Activated CD4-positive, alpha-beta T cell treated with anti-CD3 and anti-CD28 coated beads, Interleukin-2, amount 50 U/mL, for 24 hours (primary cell): ENCODE measurements at regions not wholly inside any gene's neighbourhood (a gene's known extent, or its start where the extent isn't known, plus 50 kb on each side); places are given as distances from the start of the nearest gene placed in this dataset.

Source experiments
- DNase-seq, 2 donors: peaks; one replicate each; pipeline ENCODE4 v3.0.0-alpha.2; 2020; ENCODE audit warnings: low read depth in 1 of 2, low spot score in 1 of 2

DNA sequence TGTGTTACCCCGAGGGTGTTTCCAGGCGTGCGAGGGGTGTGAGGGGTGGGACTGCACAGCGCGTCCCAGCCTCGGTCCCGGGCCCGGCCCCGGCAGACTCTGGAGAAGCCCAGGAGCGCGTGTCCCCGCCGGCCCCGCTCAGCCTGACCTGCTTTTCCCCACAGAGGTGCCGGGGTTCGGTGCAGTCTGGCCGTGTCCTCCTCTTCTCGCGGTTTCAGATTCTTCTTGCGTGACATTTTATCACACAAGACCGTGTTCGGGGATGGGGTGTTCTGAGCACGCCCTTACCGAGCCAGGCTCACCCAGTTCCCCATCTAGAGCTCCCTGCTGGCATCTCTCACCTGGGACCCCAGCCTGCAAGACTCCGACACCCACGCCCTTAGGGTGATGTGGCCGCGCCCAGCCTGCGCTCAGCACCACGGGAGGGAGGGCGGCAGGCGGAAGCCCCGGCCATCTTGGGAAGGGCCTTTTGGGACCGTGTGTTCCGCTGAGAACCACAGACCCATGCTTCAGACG is 775.6 kb downstream of the BRD1 start:
- peak in 1 of 2 donors; percentile 16 for DNase-seq

DNA sequence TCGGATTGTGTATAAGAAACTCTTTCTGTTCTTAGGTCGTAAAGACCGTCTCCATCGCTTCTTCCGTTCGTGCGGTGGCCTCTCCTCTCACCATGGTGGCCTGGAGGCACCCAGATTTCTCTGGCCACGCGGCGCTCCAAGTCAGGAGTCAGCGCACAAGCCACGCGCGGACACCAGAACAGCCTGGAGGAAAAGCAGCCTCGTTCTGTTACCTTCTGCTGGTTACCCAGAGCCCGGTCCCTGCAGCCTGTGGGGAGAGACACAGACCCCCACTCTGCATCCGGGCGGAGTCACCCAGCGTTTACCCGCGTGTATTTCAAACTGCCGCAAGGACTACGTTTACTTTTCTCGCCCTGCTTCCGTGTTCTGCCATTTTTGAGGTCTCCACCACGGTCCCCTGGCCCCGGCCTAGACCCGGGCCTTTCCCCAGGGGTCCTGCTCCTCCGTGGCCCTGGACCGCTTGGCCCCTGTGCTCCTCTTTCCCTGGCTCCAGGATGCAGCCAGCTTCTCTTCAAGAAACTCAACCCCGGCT is 776.1 kb downstream of the BRD1 start:
- DNase-seq: no peak

DNA sequence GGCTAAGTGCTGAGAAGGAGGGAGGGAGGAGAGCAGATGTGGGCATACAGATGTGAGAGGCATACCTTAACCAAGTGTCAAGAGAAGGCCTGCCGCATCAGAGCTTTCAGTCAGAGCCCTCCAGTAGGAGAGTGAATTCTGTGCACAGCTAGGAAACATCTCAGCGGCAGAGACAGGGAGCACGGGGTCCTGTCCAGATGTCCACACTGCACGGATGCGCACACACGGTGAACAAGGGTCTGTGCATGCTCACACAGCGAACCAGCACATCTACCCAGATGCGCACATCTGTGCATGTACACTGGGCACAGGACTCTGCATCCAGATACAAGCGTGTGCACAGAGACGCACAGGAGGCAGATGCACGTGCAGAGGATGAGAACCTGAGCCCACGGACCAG is 778.0 kb downstream of the BRD1 start:
- no peak for DNase-seq

DNA sequence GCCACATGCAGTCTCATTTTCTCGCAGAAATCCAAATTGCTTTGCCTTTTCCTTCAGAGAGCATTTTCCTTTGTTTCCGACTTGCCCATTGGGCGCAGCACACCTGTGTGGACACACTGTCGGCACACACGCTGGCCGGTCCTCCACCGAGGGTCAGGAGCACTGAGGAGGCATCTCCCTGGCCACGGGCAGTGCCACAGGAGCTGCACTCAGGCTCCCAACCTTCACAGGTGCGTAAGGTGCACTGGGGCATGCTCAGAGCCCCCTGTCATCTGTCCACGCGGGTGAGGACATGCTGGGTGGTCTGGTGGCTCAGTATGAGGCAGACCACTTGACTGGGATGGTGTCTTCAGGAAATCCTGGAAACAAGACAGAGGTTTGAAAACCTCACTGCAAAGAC is 779.1 kb downstream of the BRD1 start:
- no peak for DNase-seq

GRCh38 chr22:49047447-49047846 is 780.2 kb downstream of the BRD1 start:
- no peak for DNase-seq

DNA sequence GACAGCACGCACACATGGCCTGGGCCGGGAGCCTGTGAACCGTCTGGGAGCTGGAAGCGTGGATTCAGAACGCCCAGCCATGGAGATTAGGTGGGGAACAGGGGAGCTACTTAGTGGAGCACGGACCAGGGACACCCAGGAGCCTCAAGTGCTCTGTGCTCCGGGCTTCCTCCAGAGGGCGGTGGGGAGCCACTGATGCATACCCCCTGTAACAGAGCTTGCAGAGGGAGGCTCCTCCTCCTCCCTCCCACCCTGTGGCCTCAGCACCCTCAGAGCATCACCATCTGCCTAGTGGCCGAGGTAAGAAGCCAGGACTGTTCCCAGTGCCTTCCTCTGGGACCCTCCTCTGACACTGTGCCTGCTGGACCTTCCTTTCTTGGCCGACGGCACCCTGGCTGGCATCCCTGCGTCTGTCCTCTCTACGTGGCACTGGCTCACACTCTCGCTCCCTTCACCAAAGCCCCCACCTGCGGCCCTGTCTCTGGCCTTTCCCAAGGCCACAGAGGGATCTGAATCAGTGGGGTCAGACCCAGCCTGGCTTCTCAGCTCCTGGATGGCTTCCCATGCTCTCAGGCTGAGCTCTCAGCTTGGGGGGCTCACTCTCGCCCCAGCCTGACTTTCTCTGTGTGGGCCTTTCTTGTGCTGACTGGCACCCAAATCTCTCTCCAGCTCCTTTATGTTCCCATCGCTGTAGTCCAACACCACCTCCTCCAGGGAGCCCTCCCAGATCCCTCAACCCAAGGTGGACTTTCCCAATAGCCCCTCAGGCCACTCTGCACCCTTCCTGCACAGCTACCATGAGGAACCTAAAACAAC is 780.9 kb downstream of the BRD1 start:
- DNase-seq: peak in 1 of 2 donors; percentile 9

DNA sequence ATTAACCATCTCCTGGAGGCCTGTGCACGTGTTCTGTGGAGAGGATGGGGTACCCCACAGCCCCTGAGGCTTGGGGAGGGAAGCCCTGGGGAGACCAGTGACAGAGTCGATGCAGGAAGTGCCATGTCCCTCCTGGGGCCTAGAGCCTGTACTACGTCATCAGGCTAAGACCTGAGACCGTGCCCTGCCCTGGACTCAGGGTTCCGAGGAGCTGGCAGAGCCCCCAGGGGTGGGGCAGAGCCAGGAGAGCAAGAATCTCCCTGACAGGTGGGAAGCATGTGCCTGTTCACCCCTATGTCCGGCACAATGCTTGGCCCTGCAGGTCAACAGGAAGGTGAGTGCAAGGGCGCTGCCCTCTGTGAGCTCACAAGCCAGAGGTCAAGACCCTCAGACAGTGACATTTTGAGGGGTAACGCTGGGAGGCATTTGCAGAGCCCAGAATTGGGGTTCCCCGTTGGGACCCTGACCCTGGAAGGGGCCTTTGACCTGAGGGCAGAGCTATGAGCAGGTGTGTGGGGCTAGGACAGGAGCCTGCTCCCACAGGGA is 781.6 kb downstream of the BRD1 start:
- DNase-seq: no peak

GRCh38 chr22:49045276-49045675 is 782.4 kb downstream of the BRD1 start:
- no peak for DNase-seq

GRCh38 chr22:49044776-49045175 is 782.9 kb downstream of the BRD1 start:
- no peak for DNase-seq

GRCh38 chr22:49044091-49044490 is 783.6 kb downstream of the BRD1 start:
- no peak for DNase-seq

- DNase-seq: no peak
Observed at GRCh38 chr22:49042877-49043859, 784.5 kb downstream of the BRD1 start.

DNA sequence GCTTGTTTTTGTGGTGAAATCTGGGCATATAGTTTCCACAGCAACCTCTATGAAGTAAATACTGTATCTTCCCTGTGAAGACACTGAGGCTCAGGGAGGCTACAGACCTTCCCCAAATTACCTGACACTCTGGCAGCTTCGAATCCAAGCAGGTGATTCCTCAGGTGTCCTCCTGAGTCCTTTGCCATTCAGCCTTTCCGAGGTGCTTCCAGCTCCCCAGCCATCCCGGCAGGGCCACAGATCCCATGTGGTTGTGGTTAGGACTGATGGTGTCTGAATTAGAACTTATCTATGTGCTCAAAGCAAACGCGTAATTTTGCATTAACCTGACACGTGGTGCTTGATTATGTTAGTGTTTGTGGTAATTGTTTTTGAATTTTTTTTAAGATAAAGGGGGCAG is 785.6 kb downstream of the BRD1 start:
- no peak for DNase-seq

DNA sequence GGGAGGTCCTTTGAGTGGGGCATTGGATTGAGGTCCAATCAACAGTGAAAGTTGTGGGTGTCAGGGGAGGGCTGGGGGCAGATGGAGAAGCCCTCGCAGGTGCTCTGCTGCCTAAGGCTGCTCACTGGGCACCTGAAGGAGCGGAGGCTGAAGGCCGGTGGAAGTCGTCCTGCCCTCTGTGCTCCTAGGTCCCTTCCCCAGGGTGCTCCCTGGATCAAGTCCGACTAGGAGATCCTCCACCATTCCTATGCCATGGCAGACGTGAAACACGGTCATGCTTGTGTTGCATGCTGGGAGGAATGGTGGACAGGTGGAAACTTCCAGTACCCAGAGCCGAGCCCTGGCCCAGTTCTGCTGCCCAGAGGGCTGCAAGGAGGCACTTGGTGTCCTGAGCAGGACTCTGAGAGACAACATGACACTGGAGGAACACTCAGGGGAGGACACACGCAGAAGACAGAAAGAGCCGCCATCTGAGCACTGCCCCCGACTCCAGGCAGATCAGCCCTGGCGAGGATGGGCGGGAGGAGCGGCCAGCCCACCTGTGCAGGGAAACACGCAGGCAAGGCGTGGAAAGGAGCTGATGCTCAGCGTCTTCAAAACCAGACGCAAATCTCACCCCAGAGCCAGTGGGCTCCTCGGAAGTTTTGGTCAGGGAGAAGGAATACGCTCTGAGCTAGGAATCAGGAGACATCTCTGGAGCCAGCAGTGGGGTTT is 786.8 kb downstream of the BRD1 start:
- no peak for DNase-seq

DNA sequence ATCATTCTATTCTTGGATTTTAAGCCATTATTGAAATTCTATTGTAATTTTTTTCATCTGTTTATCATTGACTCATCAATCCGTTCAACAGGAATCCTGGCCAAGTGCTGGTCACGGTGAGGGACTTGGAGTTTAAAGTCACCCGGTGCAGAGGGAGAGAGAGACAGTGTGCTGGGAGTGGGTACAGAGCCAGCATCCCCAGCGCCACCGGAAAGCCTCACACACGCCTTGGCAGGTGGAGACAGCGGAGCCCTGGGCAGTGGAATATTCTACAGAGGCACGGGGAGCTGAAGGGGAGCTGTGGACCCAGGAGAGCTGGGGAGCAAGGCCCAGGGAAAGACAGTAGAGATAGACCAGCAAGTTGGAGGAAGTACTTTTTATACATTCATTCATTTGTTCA is 787.6 kb downstream of the BRD1 start:
- DNase-seq: no peak

DNA sequence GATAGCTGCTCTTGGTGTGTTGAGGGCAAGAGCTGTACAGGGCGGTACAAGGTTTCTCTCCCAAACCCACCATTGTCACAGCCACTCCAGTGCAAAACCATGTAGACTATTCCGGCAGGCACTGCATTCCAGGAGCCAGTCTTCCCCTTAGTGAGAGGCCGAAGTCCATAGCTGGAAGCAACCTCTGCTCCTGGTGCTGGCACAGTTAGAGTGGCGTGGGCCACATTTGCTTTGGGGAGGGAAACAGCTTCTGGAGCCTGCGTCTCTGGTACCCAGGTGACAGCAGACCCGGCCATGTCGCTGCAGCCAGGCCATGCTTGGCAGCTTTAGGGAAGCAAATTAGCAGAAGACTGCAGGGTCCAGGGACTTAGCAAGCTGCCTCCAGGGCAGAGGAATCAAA is 788.0 kb downstream of the BRD1 start:
- no peak for DNase-seq

GRCh38 chr22:49037701-49038245 is 789.9 kb downstream of the BRD1 start:
- DNase-seq: no peak

- no peak for DNase-seq
Observed at GRCh38 chr22:49036513-49036912, 791.2 kb downstream of the BRD1 start.

GRCh38 chr22:49035818-49036457 is 791.7 kb downstream of the BRD1 start:
- DNase-seq: no peak

DNA sequence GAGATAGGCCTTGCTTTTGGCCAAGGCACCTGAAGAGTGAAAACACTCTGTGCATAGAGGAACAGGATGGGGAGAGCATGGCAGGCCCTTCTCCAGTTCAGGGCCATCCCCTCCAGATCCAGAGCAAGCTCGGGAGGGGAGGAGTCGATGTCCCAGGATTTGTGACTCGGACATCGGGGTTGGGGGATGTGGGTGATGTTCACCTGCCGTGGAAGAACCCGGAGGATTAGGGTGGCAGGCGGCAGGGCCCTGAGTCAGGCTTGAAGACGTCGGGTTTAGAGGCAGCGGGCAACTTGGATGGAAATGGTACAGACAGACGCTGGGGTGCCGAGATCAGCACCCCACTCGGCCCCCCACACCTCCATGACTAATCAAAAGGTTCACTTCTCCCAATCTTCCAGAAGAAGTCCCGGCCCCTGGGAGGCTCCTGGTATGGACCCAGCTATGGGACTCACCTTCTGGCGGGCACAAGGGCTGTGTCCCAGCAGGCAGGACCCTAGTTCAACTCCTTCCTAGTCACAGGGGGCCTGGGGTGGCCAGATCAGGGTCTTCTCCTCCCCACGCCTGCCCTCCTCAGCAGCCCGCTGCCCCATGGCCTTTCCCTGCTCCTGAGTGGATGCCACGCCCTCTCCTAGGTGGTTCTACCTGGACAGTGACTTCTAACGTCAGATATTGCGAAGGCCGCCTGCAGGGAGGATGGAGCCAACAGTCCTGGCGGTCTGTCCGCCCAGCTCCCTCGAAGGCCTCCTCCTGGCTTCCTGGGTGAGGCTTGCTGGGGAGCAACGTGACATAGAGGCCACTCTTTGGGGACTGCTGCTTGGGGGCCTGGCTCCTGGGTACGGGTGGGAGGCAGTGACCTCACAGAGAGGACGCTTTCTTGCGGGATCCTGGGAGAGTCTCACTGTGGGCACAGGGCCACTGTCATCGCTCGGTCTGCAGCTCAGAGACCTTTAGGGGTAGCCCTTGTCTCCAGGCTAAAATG is 792.5 kb downstream of the BRD1 start:
- no peak for DNase-seq
